GM18909 (cell line): ENCODE measurements at regions not wholly inside any gene's neighbourhood (a gene's known extent, or its start where the extent isn't known, plus 50 kb on each side); places are given as distances from the start of the nearest gene placed in this dataset.
A peak's percentile ranks its signal among the peaks of the same experiment; 100 is the strongest.
"Not testable (repeated sequence)": the region's sequence is repeated elsewhere in the genome, so short reads cannot be mapped to it uniquely, and the experiment has no call there.

Source experiments
- ATAC-seq: cut with Tn5 transposase; IDR thresholded peaks from one replicate; pipeline ENCODE4 v1.9.1; 2021; ENCODE audit warnings: mild to moderate bottlenecking; ENCODE audit not compliant: unreplicated experiment, poor library complexity

DNA sequence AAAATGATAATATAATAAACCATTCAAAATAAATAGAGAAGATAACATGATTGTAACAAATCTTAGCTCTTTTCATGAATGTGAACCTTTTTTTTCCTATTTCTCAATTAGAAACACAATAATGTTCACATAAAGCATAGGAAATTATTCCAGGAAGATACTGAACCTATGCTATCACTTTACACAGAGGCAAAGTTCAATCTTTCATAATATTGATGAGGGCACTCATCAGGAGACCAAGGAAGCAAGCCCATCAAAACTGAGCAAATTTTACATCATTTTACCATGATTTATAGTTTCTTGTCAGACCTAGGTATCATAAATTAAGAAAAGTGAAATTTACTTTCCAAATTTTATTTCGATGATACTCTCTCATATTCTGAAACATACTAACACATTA is 938.5 kb downstream of the TBC1D32 start:
- no peak for ATAC-seq

DNA sequence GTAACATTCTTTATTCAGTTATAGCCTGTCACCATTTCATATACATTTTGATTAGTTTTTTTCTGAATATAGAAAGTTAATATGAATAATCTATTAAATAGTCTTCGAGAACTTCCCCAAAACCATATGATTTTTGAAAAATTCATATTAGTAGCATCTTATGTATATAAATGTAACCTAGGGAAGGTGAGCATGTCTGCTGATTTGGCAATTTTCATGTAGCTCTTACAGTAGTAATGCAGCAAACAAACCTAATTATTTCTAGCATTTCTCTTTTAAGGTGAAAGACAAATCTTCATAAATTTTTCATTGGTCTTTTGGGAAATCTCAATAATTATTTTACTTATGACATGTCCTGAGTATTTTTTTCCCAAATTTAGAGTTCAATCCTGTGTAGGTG is 939.0 kb downstream of the TBC1D32 start:
- ATAC-seq = no peak

DNA sequence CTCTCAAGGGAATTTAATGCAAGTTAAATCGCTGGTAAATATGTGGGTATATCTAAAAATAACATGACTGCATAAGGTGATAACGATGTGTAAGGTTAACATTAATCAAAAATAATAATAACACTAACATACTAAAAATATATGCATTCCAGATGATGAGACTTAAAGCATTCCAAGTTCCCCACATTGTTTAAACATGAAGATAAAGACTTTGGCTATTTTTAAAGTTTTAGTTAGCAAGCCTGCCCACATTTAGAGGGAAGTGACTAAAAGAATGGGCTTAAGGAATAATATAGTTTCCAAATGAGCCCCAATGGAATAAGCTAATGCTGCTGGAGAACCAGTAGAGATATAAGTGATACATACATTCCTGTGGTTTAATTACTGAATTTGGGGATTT is 941.3 kb downstream of the TBC1D32 start:
- no peak for ATAC-seq

DNA sequence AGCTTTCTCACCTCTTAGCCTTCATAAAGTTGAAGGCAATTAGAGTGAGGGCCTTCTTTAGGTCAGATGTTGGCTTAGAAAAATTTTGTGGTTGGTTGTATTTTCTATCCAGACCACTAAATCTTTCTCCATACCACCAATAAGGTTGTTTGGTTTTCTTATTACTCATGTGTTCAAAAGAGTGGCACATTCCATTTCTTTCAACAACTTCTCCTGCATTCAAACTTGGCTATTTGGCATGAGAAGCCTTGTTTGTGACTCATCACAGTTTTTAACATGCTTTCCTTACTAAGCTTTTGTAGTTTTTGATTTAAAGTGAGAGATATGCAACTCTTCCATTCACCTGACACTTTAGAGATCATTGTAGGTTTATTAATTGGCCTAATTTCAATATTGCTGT is 949.6 kb downstream of the TBC1D32 start:
- no peak for ATAC-seq

DNA sequence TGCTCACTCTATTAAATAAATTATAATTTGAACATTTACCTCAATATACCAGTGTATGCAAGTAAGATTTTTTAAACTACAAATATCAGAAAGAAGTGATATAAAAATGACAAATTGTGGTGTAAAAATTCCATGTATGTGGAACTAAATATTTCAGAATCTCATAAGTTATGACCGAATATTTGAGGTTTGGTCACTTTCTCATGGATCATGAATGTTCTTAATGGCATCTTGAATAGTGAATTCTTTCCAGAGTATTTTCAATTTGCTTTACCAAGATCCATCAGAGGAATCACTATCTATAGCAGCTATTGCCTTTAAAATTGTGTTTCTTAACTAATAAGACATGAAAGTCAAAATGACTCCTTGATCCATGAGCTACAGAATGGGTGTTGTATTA is 950.6 kb downstream of the TBC1D32 start:
- ATAC-seq = no peak

DNA sequence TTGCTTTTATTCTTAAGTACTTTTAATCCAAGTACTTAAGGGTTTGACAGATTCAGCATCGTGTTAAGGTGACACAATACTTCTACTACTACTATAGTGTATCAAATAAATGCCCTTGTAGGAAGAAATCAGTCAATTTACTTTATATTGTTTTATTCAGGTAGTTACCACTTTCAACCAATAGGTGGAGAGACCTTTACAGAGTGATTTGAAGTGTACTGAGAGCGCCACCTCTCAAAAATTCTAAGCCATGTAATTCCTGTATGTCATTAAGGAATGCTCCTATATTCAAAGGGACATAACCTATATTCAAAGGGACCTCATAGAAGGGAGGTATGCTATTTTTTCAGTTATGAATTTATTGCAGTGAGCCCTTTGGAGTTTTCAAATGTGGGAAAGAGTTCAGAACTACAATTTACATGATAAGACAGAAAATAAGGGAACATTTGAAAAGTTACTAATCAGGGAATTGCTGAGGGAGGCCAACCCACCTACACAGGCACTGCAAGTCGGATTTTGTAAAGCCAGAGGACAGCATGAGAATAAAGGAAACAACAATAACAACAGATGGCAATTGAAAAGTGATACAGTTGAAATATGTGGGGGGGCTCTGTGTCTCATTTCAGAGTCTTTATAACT is 955.6 kb downstream of the TBC1D32 start:
- ATAC-seq = peak; percentile 92

DNA sequence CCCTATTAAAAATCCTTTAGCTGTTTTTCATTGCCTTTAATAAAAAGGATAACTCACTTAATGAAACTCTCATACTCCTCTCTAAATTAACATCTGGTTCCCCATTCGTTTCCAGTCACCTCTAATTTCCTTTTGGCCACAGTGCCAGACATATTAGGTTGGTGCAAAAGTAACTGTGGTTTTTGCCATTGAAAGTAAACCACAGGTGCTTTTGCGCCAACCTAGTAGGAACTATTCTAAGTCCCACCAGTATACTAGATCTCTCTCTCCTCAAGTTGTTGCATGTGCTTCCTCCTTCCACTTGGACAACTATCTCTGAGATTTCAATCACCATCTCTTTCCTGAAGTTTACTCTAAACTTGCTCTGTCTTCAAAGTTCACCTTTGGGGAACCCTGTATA is 961.1 kb downstream of the TBC1D32 start:
- no peak for ATAC-seq

DNA sequence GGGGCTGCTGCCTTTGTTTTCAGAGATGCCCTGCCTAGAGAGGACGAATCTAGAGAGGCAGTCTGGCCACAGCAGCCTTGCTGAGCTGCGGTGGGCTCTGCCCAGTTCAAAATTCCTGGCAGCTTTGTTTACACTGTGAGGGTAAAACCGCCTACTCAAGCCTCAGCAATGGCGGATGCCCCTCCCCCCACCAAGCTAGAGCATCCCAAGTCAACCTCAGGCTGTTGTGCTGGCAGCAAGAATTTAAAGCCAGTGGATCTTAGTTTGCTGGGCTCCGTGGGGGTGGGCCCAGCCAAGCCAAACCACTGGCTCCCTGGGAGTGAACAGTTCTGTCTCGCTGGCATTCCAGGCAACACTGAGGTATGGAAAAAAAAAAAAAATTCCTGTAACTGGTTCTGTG is 970.9 kb downstream of the TBC1D32 start:
- no peak for ATAC-seq

DNA sequence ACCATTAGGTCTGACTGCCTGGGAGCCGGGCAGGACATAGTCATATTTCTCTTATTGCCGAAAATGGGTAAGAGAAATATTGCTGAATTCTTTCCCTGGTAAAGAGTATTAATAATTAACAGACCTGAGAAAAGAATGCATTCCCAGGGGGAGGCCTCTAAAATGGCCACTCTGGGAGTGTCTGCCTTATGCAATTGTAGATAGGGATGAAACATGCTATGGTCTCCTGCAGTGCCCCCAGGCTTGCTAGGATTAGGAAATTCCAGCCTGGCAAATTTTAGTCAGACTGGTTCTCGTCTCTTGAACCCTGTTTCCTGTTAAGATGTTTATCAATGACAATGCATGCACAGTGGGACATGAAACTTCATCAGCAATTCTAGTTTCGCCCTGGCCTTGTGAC is 975.7 kb downstream of the TBC1D32 start:
- ATAC-seq = not testable (repeated sequence)

DNA sequence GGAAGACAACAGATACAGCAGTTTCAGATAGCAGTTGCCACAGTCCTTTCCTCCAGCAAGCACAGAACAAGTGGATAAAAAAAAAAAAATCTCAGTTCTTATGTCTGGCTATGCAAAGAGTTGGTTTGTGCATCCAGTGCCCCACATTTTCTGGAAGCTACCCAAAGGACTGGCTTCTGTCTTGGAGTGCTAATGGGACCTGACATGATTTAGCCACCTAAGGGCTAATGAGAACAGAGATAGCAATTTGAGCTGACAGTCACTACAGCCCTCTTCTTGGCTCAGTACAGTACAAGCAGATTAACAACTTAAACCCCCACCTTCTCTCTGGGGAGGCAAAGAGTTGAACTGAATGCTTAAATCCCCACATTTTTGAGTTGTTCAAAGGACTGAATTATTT is 976.8 kb downstream of the TBC1D32 start:
- ATAC-seq = no peak

DNA sequence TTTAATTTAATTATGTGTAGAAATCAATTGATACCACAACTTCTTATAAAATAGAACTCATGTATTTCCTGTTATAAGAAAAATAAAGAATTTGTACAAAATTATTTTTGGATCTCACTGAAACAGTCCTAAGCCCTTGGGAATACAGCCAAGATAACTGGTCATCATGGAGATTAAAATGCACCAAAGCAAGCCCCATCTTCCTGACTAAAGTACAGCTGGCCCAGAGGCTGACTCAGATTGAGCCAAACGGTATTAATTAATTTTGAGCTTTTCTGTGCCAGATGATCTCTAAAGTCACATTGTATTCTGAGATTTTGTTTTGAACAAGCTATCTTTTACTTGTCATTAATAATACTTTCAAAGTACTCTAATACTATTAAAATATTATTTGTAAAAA is 978.5 kb downstream of the TBC1D32 start:
- ATAC-seq = no peak

DNA sequence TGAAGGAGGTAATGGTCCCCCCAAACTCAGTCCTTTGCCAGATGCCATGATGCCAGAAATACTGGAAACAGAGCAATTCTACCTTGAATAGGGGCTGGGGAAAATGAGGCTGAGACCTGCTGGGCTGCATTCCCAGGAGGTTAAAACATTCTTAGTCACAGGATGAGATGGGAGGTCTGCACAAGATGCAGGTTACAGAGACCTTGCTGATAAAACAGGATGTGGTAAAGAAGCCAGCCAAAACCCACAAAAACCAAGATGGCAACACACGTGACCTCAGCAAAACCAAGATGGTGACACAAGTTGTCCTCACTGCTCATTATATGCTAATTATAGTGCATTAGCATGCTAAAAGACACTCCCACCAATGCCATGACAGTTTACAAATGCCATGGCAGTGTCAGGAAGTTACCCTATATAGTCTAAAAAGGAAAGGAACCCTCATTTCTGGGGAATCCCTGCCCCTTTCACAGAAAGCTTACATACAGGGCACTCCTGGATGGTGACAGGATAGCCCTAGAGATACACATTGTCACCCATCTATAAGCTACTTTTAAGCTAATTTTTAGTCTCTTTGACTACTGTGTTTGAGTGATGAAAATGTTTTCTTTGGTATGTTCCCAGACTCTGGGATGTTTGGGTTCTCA is 979.7 kb downstream of the TBC1D32 start:
- peak; percentile 56 for ATAC-seq

DNA sequence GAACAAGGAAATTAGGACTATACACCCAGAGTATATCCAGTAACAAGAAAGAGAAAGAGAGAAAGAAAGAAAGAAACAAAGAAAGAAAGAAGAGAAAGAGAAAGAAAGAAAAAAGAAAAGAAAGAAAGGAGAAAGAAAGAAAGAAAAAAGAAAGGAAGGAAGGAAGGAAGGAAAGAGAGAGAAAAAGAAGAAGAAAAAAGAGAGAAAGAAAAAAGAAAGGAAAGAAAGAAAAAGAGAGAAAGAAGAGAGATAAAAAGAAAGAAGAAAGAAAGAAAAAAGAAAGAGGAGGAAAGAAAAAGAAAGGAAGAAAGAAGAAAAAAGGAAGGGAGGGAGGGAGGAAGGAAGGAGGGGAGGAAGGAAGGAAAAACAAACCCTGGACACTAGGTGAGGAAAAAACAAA is 981.8 kb downstream of the TBC1D32 start:
- no peak for ATAC-seq

DNA sequence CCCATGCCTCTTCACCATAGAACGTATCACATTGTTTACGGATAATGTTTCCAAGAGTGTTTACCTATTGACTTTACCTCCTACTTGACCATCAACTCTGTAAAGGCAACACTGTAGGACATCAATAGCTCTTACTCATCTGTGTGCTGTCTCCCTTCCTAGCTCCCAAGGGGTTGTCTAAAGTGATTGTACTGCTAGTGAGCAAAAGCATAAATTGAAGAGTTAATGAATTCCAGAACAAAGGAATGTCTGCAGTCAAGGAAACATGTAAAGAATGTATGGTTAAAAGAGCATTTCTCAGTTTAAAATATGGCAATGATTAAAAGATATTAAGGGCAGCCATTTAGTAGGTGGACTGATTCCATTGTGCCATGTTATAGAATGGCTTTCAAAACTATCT is 985.4 kb downstream of the TBC1D32 start:
- no peak for ATAC-seq

DNA sequence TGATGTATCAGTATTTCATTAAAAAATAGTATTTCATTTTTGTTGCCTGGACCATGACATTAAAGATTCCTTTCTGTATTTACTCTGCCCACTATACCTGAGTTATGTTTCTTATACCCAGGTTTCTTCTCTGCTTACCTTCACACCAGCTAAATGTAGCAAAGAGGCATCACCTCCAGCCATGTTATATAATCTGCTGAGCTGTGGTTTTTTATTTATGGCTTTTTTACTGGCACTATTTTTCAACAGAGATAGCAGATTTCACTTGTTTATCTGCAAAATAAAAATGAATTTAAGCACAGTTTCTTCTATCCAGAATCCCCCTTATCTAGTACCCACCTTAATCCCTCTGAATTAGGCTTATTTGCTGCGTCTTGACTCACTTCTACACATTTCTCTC is 979.0 kb upstream of the MAN1A1 start:
- ATAC-seq = no peak

DNA sequence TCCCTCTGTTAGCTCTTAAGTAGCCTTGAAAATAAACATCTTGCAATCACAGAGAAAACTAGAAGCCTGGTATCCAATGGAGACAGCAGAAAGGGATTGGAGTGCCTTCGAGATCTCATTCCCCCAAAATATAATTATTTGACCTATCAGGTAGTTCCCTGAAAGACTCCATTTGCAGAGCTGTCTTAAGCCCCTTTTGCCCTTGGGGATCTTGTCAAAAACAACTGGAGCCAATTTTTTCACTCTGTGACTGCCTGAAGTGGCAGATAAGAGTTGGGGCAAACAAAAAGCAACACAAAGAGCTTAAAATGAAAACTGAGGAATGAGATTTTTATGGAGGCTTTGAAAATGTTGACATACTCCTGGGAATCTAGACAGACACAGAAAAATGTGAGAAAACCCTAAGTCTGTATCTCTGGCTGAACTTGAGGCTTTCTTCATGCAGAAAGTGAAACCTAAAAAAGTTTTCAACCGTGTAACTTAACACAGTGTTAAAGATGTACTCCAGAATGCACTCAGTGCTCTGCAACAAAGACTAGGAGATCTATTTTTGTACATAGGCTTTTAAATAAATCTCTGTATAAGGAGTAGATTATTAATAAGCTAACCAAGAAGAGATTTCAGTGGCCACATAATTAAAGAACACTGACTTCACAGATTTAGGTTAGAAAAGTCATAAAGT is 971.1 kb upstream of the MAN1A1 start:
- ATAC-seq = peak; percentile 68

DNA sequence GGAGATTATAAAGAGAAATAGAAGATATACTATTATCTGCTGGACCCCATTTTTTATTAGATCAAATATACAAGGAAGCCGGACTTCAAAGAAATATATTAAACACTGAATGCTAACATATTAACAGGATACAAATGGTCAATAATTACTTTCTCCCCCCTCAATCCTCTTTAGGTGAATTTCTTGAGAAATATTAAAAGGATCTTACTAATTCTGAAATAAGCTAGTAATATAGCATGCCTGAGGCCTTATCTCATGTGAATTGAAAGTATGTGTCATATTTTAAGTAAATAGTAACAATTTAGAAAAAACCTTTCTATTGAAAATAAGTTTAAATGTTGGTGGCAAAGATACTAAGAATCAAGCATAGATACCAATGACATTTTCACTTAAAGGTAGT is 954.7 kb upstream of the MAN1A1 start:
- ATAC-seq = no peak

DNA sequence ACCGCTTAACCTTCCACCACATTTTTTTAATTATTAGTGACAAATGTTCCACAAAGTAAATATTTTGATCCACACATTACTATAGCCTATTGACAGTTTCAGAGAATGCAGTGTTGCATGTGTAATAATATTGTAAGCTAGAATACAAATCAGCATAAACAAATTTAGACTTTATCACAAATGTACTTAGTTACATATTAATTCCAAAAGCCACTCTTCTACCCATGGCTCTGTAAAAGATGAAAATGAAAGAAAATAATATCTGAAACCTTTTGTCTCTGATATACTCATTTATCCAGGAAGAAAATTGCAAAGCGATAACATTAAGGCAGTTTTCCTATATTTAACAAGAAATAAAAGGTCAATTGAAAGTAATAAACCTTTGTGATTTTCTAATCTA is 954.0 kb upstream of the MAN1A1 start:
- no peak for ATAC-seq

DNA sequence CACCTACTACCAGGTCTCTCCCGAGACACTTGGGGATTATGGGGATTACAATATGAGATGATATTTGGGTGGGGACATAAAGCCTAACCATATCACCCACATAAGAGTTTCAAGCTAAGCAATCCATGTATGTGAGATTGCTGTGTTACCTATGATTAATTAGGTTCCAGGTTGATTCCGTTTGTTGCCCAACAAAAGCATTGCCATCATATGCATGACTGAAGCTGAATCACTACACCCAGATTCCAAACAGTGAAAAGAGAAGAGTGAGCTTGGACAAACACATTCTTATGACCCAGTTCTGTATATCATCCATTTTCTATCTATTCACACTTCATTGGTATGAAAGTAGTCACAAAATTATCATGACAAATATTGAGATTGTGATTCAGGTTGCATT is 952.5 kb upstream of the MAN1A1 start:
- ATAC-seq = no peak

DNA sequence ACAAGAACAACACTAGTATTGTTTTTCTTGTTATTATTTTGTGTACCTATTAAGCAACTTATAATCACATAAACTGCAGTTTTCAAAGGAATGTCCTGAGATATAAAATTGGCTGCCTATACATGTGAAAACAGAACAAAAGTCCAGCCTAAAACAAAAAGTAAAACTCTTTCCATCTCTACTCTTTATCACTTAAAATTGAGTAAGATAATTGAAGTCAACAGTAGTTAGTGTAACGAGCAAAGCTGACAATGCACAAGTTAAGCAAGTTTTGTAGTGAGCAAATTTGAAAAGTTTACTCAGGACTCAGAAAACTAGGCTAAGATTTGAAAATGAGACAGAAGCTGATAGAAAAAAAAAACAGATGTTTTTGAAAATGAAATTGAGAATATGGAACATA is 941.4 kb upstream of the MAN1A1 start:
- no peak for ATAC-seq

DNA sequence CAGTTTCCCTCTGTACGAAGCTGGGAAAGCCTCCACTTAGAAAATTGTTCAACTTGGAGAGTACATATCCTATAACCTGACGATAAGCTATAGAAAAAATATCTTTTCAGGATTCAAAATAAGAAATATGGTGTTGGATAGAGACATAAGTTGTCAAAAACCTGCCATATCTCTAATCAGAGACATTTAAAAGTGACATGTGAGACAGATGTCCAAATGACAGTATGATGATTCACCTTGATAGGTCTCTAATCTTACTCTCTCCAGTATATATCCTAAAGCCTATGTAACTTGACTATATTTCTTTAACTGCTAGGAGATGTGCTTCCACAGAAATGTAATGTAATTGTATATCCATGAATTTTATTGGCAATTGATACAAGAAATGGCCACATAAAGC is 932.4 kb upstream of the MAN1A1 start:
- ATAC-seq = no peak
